Neural cell (in vitro differentiated cells): ENCODE measurements at regions not wholly inside any gene's neighbourhood (a gene's known extent, or its start where the extent isn't known, plus 50 kb on each side); places are given as distances from the start of the nearest gene placed in this dataset.

ENCODE experiments used
- H2AFZ ChIP-seq: fragments of 200-600, 300-800 bp; sonication (generic), shearing (Covaris generic); 2 replicates; pipeline ENCODE4 v1.6.0; 2014; ENCODE audit warnings: low read depth, mild to moderate bottlenecking, antibody characterized with exemption, low read length, moderate library complexity
- H3F3A ChIP-seq: fragments of 200-600 bp; shearing (Covaris generic); 2 replicates; pipeline ENCODE4 v1.6.1; 2016; ENCODE audit warnings: mild to moderate bottlenecking, moderate library complexity, mixed read lengths, antibody characterized with exemption, low read length; ENCODE audit not compliant: insufficient read depth, poor library complexity, severe bottlenecking
- H3K27ac ChIP-seq: fragments of 200-600, 300-800 bp; sonication (generic), shearing (Covaris generic); 2 replicates; pipeline ENCODE4 v1.5.1; 2014; ENCODE audit warnings: mild to moderate bottlenecking, low read length, moderate library complexity
- H3K27me3 ChIP-seq: fragments of 300-800, 200-600 bp; sonication (generic), shearing (Covaris generic); 2 replicates; pipeline ENCODE4 v1.6.0; 2014; ENCODE audit warnings: mild to moderate bottlenecking, low read depth, low read length, moderate library complexity; ENCODE audit not compliant: insufficient read depth
- H3K36me3 ChIP-seq: fragments of 300-800, 200-600 bp; sonication (generic), shearing (Covaris generic); 2 replicates; pipeline ENCODE4 v1.5.1; 2014; ENCODE audit warnings: mild to moderate bottlenecking, antibody characterized with exemption, low read length, moderate library complexity; ENCODE audit not compliant: insufficient read depth
- H3K4me2 ChIP-seq: fragments of 300-800, 200-600 bp; sonication (generic), shearing (Covaris generic); 2 replicates; pipeline ENCODE4 v1.6.0; 2014; ENCODE audit warnings: mild to moderate bottlenecking, low read length
- H3K4me3 ChIP-seq: fragments of 300-800, 200-600 bp; sonication (generic), shearing (Covaris generic); 2 replicates; pipeline ENCODE4 v1.5.1; 2014; ENCODE audit warnings: mild to moderate bottlenecking, low read length, moderate library complexity
- H3K79me2 ChIP-seq: fragments of 200-600 bp; shearing (Covaris generic); replicated peaks from 2 replicates; pipeline ENCODE4 v1.6.0; 2014; ENCODE audit warnings: mild to moderate bottlenecking, low read length, moderate library complexity; ENCODE audit not compliant: insufficient read depth
- H3K9ac ChIP-seq: fragments of 300-800, 200-600 bp; sonication (generic), shearing (Covaris generic); 2 replicates; pipeline ENCODE4 v1.6.1; 2016; ENCODE audit warnings: mild to moderate bottlenecking, low read length, mixed read lengths
- H3K9me2 ChIP-seq: fragments of 200-600 bp; shearing (Covaris generic); 2 replicates; pipeline ENCODE4 v1.6.1; 2016; ENCODE audit warnings: mild to moderate bottlenecking, low read length, mixed read lengths; ENCODE audit not compliant: insufficient read depth
- H3K9me3 ChIP-seq: fragments of 200-600, 300-800 bp; sonication (generic), shearing (Covaris generic); 2 replicates; pipeline ENCODE4 v1.6.1; 2016; ENCODE audit warnings: mild to moderate bottlenecking, mixed run types, low read length, moderate library complexity, mixed read lengths
- H4K20me1 ChIP-seq: fragments of 200-600 bp; shearing (Covaris generic); 2 replicates; pipeline ENCODE4 v1.6.1; 2016; ENCODE audit warnings: mild to moderate bottlenecking, mixed run types; ENCODE audit not compliant: insufficient read depth
- CTCF ChIP-seq: fragments of 450-650 bp; IDR thresholded peaks from 2 replicates; pipeline ENCODE4 v1.5.1; 2014; ENCODE audit warnings: antibody characterized with exemption, mild to moderate bottlenecking, moderate library complexity; ENCODE audit not compliant: poor library complexity, severe bottlenecking
- EP300 ChIP-seq: fragments of 450-650 bp; conservative IDR thresholded peaks from 2 replicates; pipeline ENCODE4 v1.6.1; 2014; ENCODE audit warnings: antibody characterized with exemption, mild to moderate bottlenecking, moderate library complexity; ENCODE audit not compliant: poor library complexity, severe bottlenecking
- EZH2 ChIP-seq: fragments of 200-600, 300-800 bp; shearing (Covaris generic), sonication (generic); IDR thresholded peaks from 2 replicates; pipeline ENCODE4 v1.6.1; 2014; ENCODE audit warnings: antibody characterized with exemption, low read length, borderline replicate concordance, mild to moderate bottlenecking; ENCODE audit not compliant: insufficient read depth, poor library complexity, severe bottlenecking
- MXI1 ChIP-seq: fragments of 450-650 bp; conservative IDR thresholded peaks from 2 replicates; pipeline ENCODE4 v1.6.1; 2014; ENCODE audit warnings: antibody characterized with exemption, mild to moderate bottlenecking; ENCODE audit not compliant: poor library complexity, severe bottlenecking
- POLR2AphosphoS5 ChIP-seq: IDR thresholded peaks from 2 replicates; pipeline ENCODE4 v1.6.1; 2012
- RAD21 ChIP-seq: fragments of 450-650 bp; conservative IDR thresholded peaks from 2 replicates; pipeline ENCODE4 v1.6.1; 2014; ENCODE audit warnings: antibody characterized with exemption, mild to moderate bottlenecking, moderate library complexity
- REST ChIP-seq: IDR thresholded peaks from 2 replicates; pipeline ENCODE4 v1.6.1; 2012; ENCODE audit warnings: borderline replicate concordance
- SMC3 ChIP-seq: fragments of 450-650 bp; conservative IDR thresholded peaks from 2 replicates; pipeline ENCODE4 v1.6.1; 2014; ENCODE audit warnings: antibody characterized with exemption, mild to moderate bottlenecking, moderate library complexity; ENCODE audit not compliant: poor library complexity
- TAF1 ChIP-seq: IDR thresholded peaks from 2 replicates; pipeline ENCODE4 v1.6.1; 2012; ENCODE audit warnings: low read depth

GRCh38 chr14:50027816-50028215 lies 88.6 kb downstream of the VCPKMT start:
- no peaks in the 10 kb centered on the region for H3K36me3 ChIP-seq
- TF ChIP-seq SMC3, result no peak
- no peak for TF ChIP-seq REST
- TF ChIP-seq TAF1, result no peak
- TF ChIP-seq MXI1, result no peak
- no peak for TF ChIP-seq POLR2AphosphoS5
- no peak for TF ChIP-seq CTCF
- TF ChIP-seq RAD21, result no peak
- no peak for TF ChIP-seq EP300
- TF ChIP-seq EZH2, result no peak
- H4K20me1 ChIP-seq, result no peaks in the 10 kb centered on the region

GRCh38 chr14:50028458-50028857 lies 87.9 kb downstream of the VCPKMT start:
- no peak overlapping the region for H2AFZ ChIP-seq
- no peaks in the 10 kb centered on the region for H4K20me1 ChIP-seq
- H3K4me3 ChIP-seq, result no peak overlapping the region
- H3K4me2 ChIP-seq, result no peak overlapping the region
- no peaks in the 10 kb centered on the region for H3K27me3 ChIP-seq
- H3F3A ChIP-seq, result no peaks in the 10 kb centered on the region
- TF ChIP-seq EP300, result no peak
- TF ChIP-seq EZH2, result no peak
- no peak for TF ChIP-seq CTCF
- TF ChIP-seq POLR2AphosphoS5, result no peak
- no peak for TF ChIP-seq REST
- TF ChIP-seq TAF1, result no peak
- TF ChIP-seq MXI1, result no peak
- no peak for TF ChIP-seq SMC3
- no peak for TF ChIP-seq RAD21
- no peaks in the 10 kb centered on the region for H3K9me3 ChIP-seq
- H3K27ac ChIP-seq, result no peak overlapping the region
- H3K79me2 ChIP-seq, result no peaks in the 10 kb centered on the region
- H3K36me3 ChIP-seq, result no peaks in the 10 kb centered on the region
- no peaks in the 10 kb centered on the region for H3K9me2 ChIP-seq
- no peak overlapping the region for H3K9ac ChIP-seq

More at GRCh38 chr14:50027816-50028215, 88.6 kb downstream of the VCPKMT start:
- Histone ChIP-seq H3F3A (no peaks in the 10 kb centered on the region), H3K4me3 (no peak overlapping the region), H3K27ac (no peak overlapping the region), H3K9ac (no peak overlapping the region), H2AFZ (no peak overlapping the region), H3K79me2 (no peaks in the 10 kb centered on the region), H3K9me2 (no peaks in the 10 kb centered on the region), H3K4me2 (no peak overlapping the region), H3K9me3 (no peaks in the 10 kb centered on the region), H3K27me3 (no peaks in the 10 kb centered on the region)
